ENCODE measurements at regions not wholly inside any gene's neighbourhood (a gene's known extent, or its start where the extent isn't known, plus 50 kb on each side); places are given as distances from the start of the nearest gene placed in this dataset.

GRCh38 chr11:45021001-45021400, 70.3 kb upstream of the TP53I11 start:
- no peak for TF ChIP-seq CTCF (IDR thresholded peaks at IDR 0.05; ENCODE audit: borderline replicate concordance, extremely low read depth, low read length, poor library complexity, severe bottlenecking)
- TF ChIP-seq EZH2 (IDR thresholded peaks at IDR 0.05; ENCODE audit: borderline replicate concordance, low read depth, low read length, severe bottlenecking): no peak

All from DND-41 (cell line).